Activated naive CD4-positive, alpha-beta T cell treated with anti-CD3 and anti-CD28 coated beads, Interleukin-2, amount 10 ng/mL, durations not matched to agents 7 days and 5 days (primary cell): ENCODE measurements at regions not wholly inside any gene's neighbourhood (a gene's known extent, or its start where the extent isn't known, plus 50 kb on each side); places are given as distances from the start of the nearest gene placed in this dataset.

ENCODE experiments used
- CTCF ChIA-PET: fragments of 350-600 bp; sonication (Branson Sonifier 250); formaldehyde crosslinking; loops from one replicate; lab custom pipeline; 2021; ENCODE audit warnings: antibody characterized with exemption; lab: Charles Lee
- DNase-seq: peaks from one replicate; pipeline ENCODE4 v3.0.0-alpha.2; 2020
- H3K27ac Mint-ChIP-seq: one replicate; pipeline ENCODE4 v1.8.0; 2021; ENCODE audit warnings: mild to moderate bottlenecking, moderate library complexity, mixed read lengths
- H3K27me3 Mint-ChIP-seq: one replicate; pipeline ENCODE4 v1.8.0; 2021; ENCODE audit warnings: mild to moderate bottlenecking, mixed read lengths
- H3K36me3 Mint-ChIP-seq: one replicate; pipeline ENCODE4 v1.8.0; 2021; ENCODE audit warnings: mixed read lengths
- H3K4me1 Mint-ChIP-seq: one replicate; pipeline ENCODE4 v1.8.0; 2021; ENCODE audit warnings: mixed read lengths
- H3K4me3 Mint-ChIP-seq: one replicate; pipeline ENCODE4 v1.8.0; 2021; ENCODE audit warnings: mild to moderate bottlenecking, moderate library complexity, mixed read lengths
- H3K9me3 Mint-ChIP-seq: one replicate; pipeline ENCODE4 v1.8.0; 2021; ENCODE audit warnings: mixed read lengths

GRCh38 chr6:6788394-6789032 lies 200.0 kb downstream of the LY86 start:
- Mint-ChIP-seq H3K27me3 (peaks cover 20% of the 10 kb centered on the region), H3K27ac (no peak overlapping the region), H3K4me3 (no peak overlapping the region), H3K36me3 (no peaks in the 10 kb centered on the region), H3K9me3 (no peaks in the 10 kb centered on the region), H3K4me1 (peaks cover 18% of the 10 kb centered on the region)
- peak; percentile 42 for DNase-seq
- CTCF ChIA-PET: interaction anchor here (0.9 to 1.5 kb wide), 5 partner anchors 11 to 455 kb away, joined by 3 to 5 read pairs (median 4); no protein-coding TSS in a partner anchor

- Mint-ChIP-seq H3K36me3 (no peaks in the 10 kb centered on the region), H3K9me3 (no peaks in the 10 kb centered on the region), H3K4me1 (peaks cover 28% of the 10 kb centered on the region), H3K27ac (no peak overlapping the region), H3K4me3 (no peak overlapping the region), H3K27me3 (peaks cover 17% of the 10 kb centered on the region)
- no peak for DNase-seq
- CTCF ChIA-PET: interaction anchor here (0.7 kb wide), 1 partner anchor 28 kb away, joined by 3 read pairs; no protein-coding TSS in a partner anchor
These were observed 201.9 kb downstream of the LY86 start for GRCh38 chr6:6790393-6790792.

GRCh38 chr6:6790891-6791290 lies 202.4 kb downstream of the LY86 start:
- Mint-ChIP-seq H3K9me3 (no peaks in the 10 kb centered on the region), H3K27ac (no peak overlapping the region), H3K4me1 (peaks cover 28% of the 10 kb centered on the region), H3K36me3 (no peaks in the 10 kb centered on the region), H3K27me3 (peaks cover 12% of the 10 kb centered on the region), H3K4me3 (no peak overlapping the region)
- CTCF ChIA-PET: interaction anchor here (0.7 kb wide), 1 partner anchor 29 kb away, joined by 3 read pairs; no protein-coding TSS in a partner anchor
- DNase-seq: no peak

- Mint-ChIP-seq H3K27me3 (peaks cover 14% of the 10 kb centered on the region), H3K4me1 (peaks cover 33% of the 10 kb centered on the region), H3K4me3 (no peak overlapping the region), H3K36me3 (no peaks in the 10 kb centered on the region), H3K9me3 (no peaks in the 10 kb centered on the region), H3K27ac (no peak overlapping the region)
- no peak for DNase-seq
- CTCF ChIA-PET: interaction anchor here (0.7 to 1.8 kb wide), 6 partner anchors 10 to 235 kb away, joined by 3 to 4 read pairs (median 3); no protein-coding TSS in a partner anchor
These were observed 205.1 kb downstream of the LY86 start for GRCh38 chr6:6793388-6794250.

GRCh38 chr6:6795393-6795792 lies 206.9 kb downstream of the LY86 start:
- H3K27ac Mint-ChIP-seq: no peak overlapping the region
- peaks cover 49% of the 10 kb centered on the region for H3K4me1 Mint-ChIP-seq
- CTCF ChIA-PET: no interaction called here
- no peak overlapping the region for H3K4me3 Mint-ChIP-seq
- no peaks in the 10 kb centered on the region for H3K36me3 Mint-ChIP-seq
- DNase-seq: no peak
- H3K27me3 Mint-ChIP-seq: peaks cover 9% of the 10 kb centered on the region
- H3K9me3 Mint-ChIP-seq: no peaks in the 10 kb centered on the region

GRCh38 chr6:6796818-6797217 lies 208.3 kb downstream of the LY86 start:
- Mint-ChIP-seq H3K4me1 (peaks cover 54% of the 10 kb centered on the region), H3K27ac (no peak overlapping the region), H3K4me3 (no peak overlapping the region), H3K9me3 (no peaks in the 10 kb centered on the region), H3K36me3 (no peaks in the 10 kb centered on the region), H3K27me3 (peaks cover 13% of the 10 kb centered on the region)
- no peak for DNase-seq
- CTCF ChIA-PET: no interaction called here

- H3K27ac Mint-ChIP-seq: no peak overlapping the region
- H3K4me3 Mint-ChIP-seq: no peak overlapping the region
- DNase-seq: no peak
- H3K27me3 Mint-ChIP-seq: peaks cover 24% of the 10 kb centered on the region
- peaks cover 43% of the 10 kb centered on the region for H3K4me1 Mint-ChIP-seq
- CTCF ChIA-PET: interaction anchor here (1.7 kb wide), 1 partner anchor 39 kb away, joined by 3 read pairs; no protein-coding TSS in a partner anchor
- H3K36me3 Mint-ChIP-seq: no peaks in the 10 kb centered on the region
- H3K9me3 Mint-ChIP-seq: no peaks in the 10 kb centered on the region
These were observed 209.9 kb downstream of the LY86 start for GRCh38 chr6:6798448-6798860.

GRCh38 chr6:6801005-6801335 lies 212.4 kb downstream of the LY86 start:
- no peak for DNase-seq
- Mint-ChIP-seq H3K27ac (peak overlapping the region; percentile 38), H3K9me3 (no peaks in the 10 kb centered on the region), H3K4me1 (peaks cover 38% of the 10 kb centered on the region), H3K36me3 (no peaks in the 10 kb centered on the region), H3K27me3 (peaks cover 44% of the 10 kb centered on the region), H3K4me3 (no peak overlapping the region)
- CTCF ChIA-PET: interaction anchor here (1.5 kb wide), 1 partner anchor 124 kb away, joined by 4 read pairs; no protein-coding TSS in a partner anchor

- no peak overlapping the region for H3K4me3 Mint-ChIP-seq
- no peaks in the 10 kb centered on the region for H3K9me3 Mint-ChIP-seq
- DNase-seq: no peak
- H3K27me3 Mint-ChIP-seq: peaks cover 45% of the 10 kb centered on the region
- CTCF ChIA-PET: interaction anchor here (0.9 kb wide), 1 partner anchor 105 kb away, joined by 3 read pairs; no protein-coding TSS in a partner anchor
- peaks cover 38% of the 10 kb centered on the region for H3K4me1 Mint-ChIP-seq
- H3K36me3 Mint-ChIP-seq: no peaks in the 10 kb centered on the region
- H3K27ac Mint-ChIP-seq: no peak overlapping the region
These were observed 213.2 kb downstream of the LY86 start for GRCh38 chr6:6801635-6802218.

GRCh38 chr6:6803180-6803977 lies 214.9 kb downstream of the LY86 start:
- Mint-ChIP-seq H3K27ac (no peak overlapping the region), H3K4me3 (no peak overlapping the region), H3K27me3 (peaks cover 49% of the 10 kb centered on the region), H3K36me3 (no peaks in the 10 kb centered on the region), H3K9me3 (no peaks in the 10 kb centered on the region), H3K4me1 (peaks cover 30% of the 10 kb centered on the region)
- CTCF ChIA-PET: interaction anchor here (1.5 kb wide), 1 partner anchor 10 kb away, joined by 3 read pairs; no protein-coding TSS in a partner anchor
- peak; percentile 32 for DNase-seq

GRCh38 chr6:6804843-6805615 lies 216.5 kb downstream of the LY86 start:
- Mint-ChIP-seq H3K9me3 (no peaks in the 10 kb centered on the region), H3K27me3 (peaks cover 59% of the 10 kb centered on the region), H3K4me1 (peaks cover 17% of the 10 kb centered on the region), H3K27ac (no peak overlapping the region), H3K4me3 (no peak overlapping the region), H3K36me3 (no peaks in the 10 kb centered on the region)
- no peak for DNase-seq
- CTCF ChIA-PET: no interaction called here

GRCh38 chr6:6806844-6807518 lies 218.5 kb downstream of the LY86 start:
- H3K27ac Mint-ChIP-seq: no peak overlapping the region

More at GRCh38 chr6:6806844-6807518, 218.5 kb downstream of the LY86 start:
- peaks cover 56% of the 10 kb centered on the region for H3K27me3 Mint-ChIP-seq
- DNase-seq: no peak
- CTCF ChIA-PET: interaction anchor here (0.5 to 1.3 kb wide), 4 partner anchors 11 to 110 kb away, joined by 3 read pairs; no protein-coding TSS in a partner anchor
- peaks cover 25% of the 10 kb centered on the region for H3K4me1 Mint-ChIP-seq
- H3K4me3 Mint-ChIP-seq: no peak overlapping the region
- no peaks in the 10 kb centered on the region for H3K36me3 Mint-ChIP-seq
- H3K9me3 Mint-ChIP-seq: no peaks in the 10 kb centered on the region
